Caco-2 (cell line): ENCODE measurements at regions not wholly inside any gene's neighbourhood (a gene's known extent, or its start where the extent isn't known, plus 50 kb on each side); places are given as distances from the start of the nearest gene placed in this dataset.
A peak's percentile ranks its signal among the peaks of the same experiment; 100 is the strongest.

Experiments used
- BruUV-seq: library from RNA; stranded (reverse); fragments of 400-500 nt; replicated peaks from 2 replicates; lab custom pipeline; 2021; lab: Mats Ljungman, UMichigan
- CTCF ChIA-PET: fragments of 300-600 bp; sonication (Branson Sonifier 250); formaldehyde crosslinking; loops from one replicate; lab custom pipeline; 2022; ENCODE audit warnings: antibody characterized with exemption; lab: Charles Lee
- POLR2A ChIA-PET: fragments of 300-600 bp; sonication (Branson Sonifier 250); formaldehyde crosslinking; loops from one replicate; lab custom pipeline; 2022; ENCODE audit warnings: antibody characterized with exemption; lab: Charles Lee
- DNase-seq, 2 experiments: peaks; one replicate each; pipeline versions ENCODE4 v3.0.0 to v3.0.0-alpha.2; 2020 to 2022
- H3K27me3 ChIP-seq: replicated peaks from 2 replicates; pipeline ENCODE4 v1.6.0; 2011; ENCODE audit warnings: low read length; ENCODE audit not compliant: control insufficient read depth, insufficient read depth
- H3K36me3 ChIP-seq: 2 replicates; pipeline ENCODE4 v1.5.1; 2011; ENCODE audit warnings: low read length; ENCODE audit not compliant: control insufficient read depth, insufficient read depth
- H3K4me1 ChIP-seq: fragments of 250-450 bp; sonication (Bioruptor Pico); 2 replicates; pipeline ENCODE4 v1.5.1; 2020; ENCODE audit warnings: mild to moderate bottlenecking
- H3K4me3 ChIP-seq: 2 replicates; pipeline ENCODE4 v1.5.1; 2011; ENCODE audit warnings: low read depth, mild to moderate bottlenecking, control low read depth, low read length
- H3K9me3 ChIP-seq: fragments of 250-450 bp; sonication (Bioruptor Pico); 2 replicates; pipeline ENCODE4 v1.5.1; 2020; ENCODE audit warnings: mild to moderate bottlenecking, moderate library complexity
- H3K27ac Mint-ChIP-seq: one replicate; pipeline ENCODE4 v1.8.0; 2022; ENCODE audit warnings: mixed read lengths; ENCODE audit not compliant: unreplicated experiment
- H3K27me3 Mint-ChIP-seq: one replicate; pipeline ENCODE4 v1.8.0; 2022; ENCODE audit warnings: mixed read lengths; ENCODE audit not compliant: insufficient read depth, unreplicated experiment
- H3K36me3 Mint-ChIP-seq: one replicate; pipeline ENCODE4 v1.8.0; 2022; ENCODE audit warnings: mild to moderate bottlenecking, mixed read lengths; ENCODE audit not compliant: insufficient read depth, unreplicated experiment
- H3K4me1 Mint-ChIP-seq: one replicate; pipeline ENCODE4 v1.8.0; 2022; ENCODE audit warnings: low read depth, mixed read lengths; ENCODE audit not compliant: unreplicated experiment
- H3K4me3 Mint-ChIP-seq: one replicate; pipeline ENCODE4 v1.8.0; 2022; ENCODE audit warnings: mild to moderate bottlenecking, moderate library complexity, mixed read lengths; ENCODE audit not compliant: unreplicated experiment
- H3K9me3 Mint-ChIP-seq: one replicate; pipeline ENCODE4 v1.8.0; 2022; ENCODE audit warnings: mixed read lengths; ENCODE audit not compliant: unreplicated experiment
- CTCF ChIP-seq, 2 experiments: fragments of 200-600 bp in 1 of 2; IDR thresholded peaks; 1 replicate in 1 of 2; 2 replicates in 1 of 2; pipeline versions ENCODE4 v1.5.1 to v1.8.0; 2011 to 2022; ENCODE audit warnings: antibody characterized with exemption in 1 of 2, control low read depth in 1 of 2, inconsistent platforms in 1 of 2, low read depth in 1 of 2, low read length in 1 of 2, mild to moderate bottlenecking in 1 of 2, moderate library complexity in 1 of 2; ENCODE audit not compliant: insufficient read depth in 1 of 2, severe bottlenecking in 1 of 2, unreplicated experiment in 1 of 2
- intact Hi-C: fragments of 100-400 bp; cut with micrococcal nuclease; formaldehyde crosslinking; loops from one replicate; pipeline ENCODE4 v1.10.0; 2022; ENCODE audit not compliant: unreplicated experiment

- CTCF ChIA-PET, result no interaction called here
- no peak for DNase-seq
- H3K4me3 ChIP-seq, result no peak overlapping the region
Measured at GRCh38 chr13:106433066-106433465, 102.4 kb downstream of the EFNB2 start.

GRCh38 chr13:106432636-106433035, 102.8 kb downstream of the EFNB2 start:
- H3K4me1 ChIP-seq, result no peaks in the 10 kb centered on the region; the same call in 1 of the 2 replicates
- intact Hi-C loops, result no loop called here
- BruUV-seq, result no TSS peak
- H3K36me3 ChIP-seq, result no peaks in the 10 kb centered on the region
- DNase-seq, result no peak
- no peak for TF ChIP-seq CTCF (IDR thresholded peaks at IDR 0.05; ENCODE audit: insufficient read depth in 1 of 2, low read depth in 1 of 2, low read length in 1 of 2, severe bottlenecking in 1 of 2, unreplicated experiment in 1 of 2)
- ChIA-PET CTCF (no interaction called here), POLR2A (no interaction called here)
- Mint-ChIP-seq H3K4me1 (peaks cover 13% of the 10 kb centered on the region), H3K36me3 (no peaks in the 10 kb centered on the region), H3K9me3 (peaks cover 26% of the 10 kb centered on the region), H3K4me3 (no peak overlapping the region), H3K27ac (peak overlapping the region; percentile 11), H3K27me3 (no peaks in the 10 kb centered on the region)
- no peaks in the 10 kb centered on the region for H3K9me3 ChIP-seq
- no peak overlapping the region for H3K4me3 ChIP-seq
- no peaks in the 10 kb centered on the region for H3K27me3 ChIP-seq

More at GRCh38 chr13:106433066-106433465, 102.4 kb downstream of the EFNB2 start:
- POLR2A ChIA-PET, result no interaction called here
- peak overlapping the region; percentile 11 for H3K27ac Mint-ChIP-seq
- no peak overlapping the region for H3K4me3 Mint-ChIP-seq
- Histone ChIP-seq H3K36me3 (no peaks in the 10 kb centered on the region), H3K9me3 (no peaks in the 10 kb centered on the region), H3K27me3 (no peaks in the 10 kb centered on the region), H3K4me1 (no peaks in the 10 kb centered on the region; the same call in 1 of the 2 replicates)
- intact Hi-C loops, result no loop called here
- H3K9me3 Mint-ChIP-seq, result peaks cover 26% of the 10 kb centered on the region
- H3K36me3 Mint-ChIP-seq, result no peaks in the 10 kb centered on the region
- H3K4me1 Mint-ChIP-seq, result peaks cover 13% of the 10 kb centered on the region
- H3K27me3 Mint-ChIP-seq, result no peaks in the 10 kb centered on the region
- no peak for TF ChIP-seq CTCF (IDR thresholded peaks at IDR 0.05; ENCODE audit: insufficient read depth in 1 of 2, low read depth in 1 of 2, low read length in 1 of 2, severe bottlenecking in 1 of 2, unreplicated experiment in 1 of 2)
- no TSS peak for BruUV-seq

- Histone ChIP-seq H3K27me3 (no peaks in the 10 kb centered on the region), H3K36me3 (no peaks in the 10 kb centered on the region), H3K9me3 (no peaks in the 10 kb centered on the region), H3K4me3 (no peak overlapping the region), H3K4me1 (peaks cover 7% of the 10 kb centered on the region; the same call in 1 of the 2 replicates)
- peaks cover 16% of the 10 kb centered on the region for H3K9me3 Mint-ChIP-seq
- no peak for DNase-seq
- no peak overlapping the region for H3K27ac Mint-ChIP-seq
- no peaks in the 10 kb centered on the region for H3K36me3 Mint-ChIP-seq
- ChIA-PET CTCF (no interaction called here), POLR2A (no interaction called here)
- no peak for TF ChIP-seq CTCF (IDR thresholded peaks at IDR 0.05; ENCODE audit: insufficient read depth in 1 of 2, low read depth in 1 of 2, low read length in 1 of 2, severe bottlenecking in 1 of 2, unreplicated experiment in 1 of 2)
- intact Hi-C loops, result no loop called here
- H3K4me3 Mint-ChIP-seq, result no peak overlapping the region
- BruUV-seq, result no TSS peak
- H3K27me3 Mint-ChIP-seq, result no peaks in the 10 kb centered on the region
- peaks cover 12% of the 10 kb centered on the region for H3K4me1 Mint-ChIP-seq
Measured at GRCh38 chr13:106426909-106427308, 108.6 kb downstream of the EFNB2 start.
